GM11168 (cell line): ENCODE measurements at regions not wholly inside any gene's neighbourhood (a gene's known extent, or its start where the extent isn't known, plus 50 kb on each side); places are given as distances from the start of the nearest gene placed in this dataset.
"Not testable (repeated sequence)": the region's sequence is repeated elsewhere in the genome, so short reads cannot be mapped to it uniquely, and the experiment has no call there.

Experiments
- in situ Hi-C: fragments of 300-500 bp; cut with MboI; formaldehyde crosslinking; loops from one replicate; pipeline ENCODE4 v1.12.0; 2022; ENCODE audit warnings: low sequenced_read_pairs; ENCODE audit not compliant: unreplicated experiment

GRCh38 chr2:217016796-217017419, 157.0 kb upstream of the TNP1 start:
- in situ Hi-C loops: no loop called here

DNA sequence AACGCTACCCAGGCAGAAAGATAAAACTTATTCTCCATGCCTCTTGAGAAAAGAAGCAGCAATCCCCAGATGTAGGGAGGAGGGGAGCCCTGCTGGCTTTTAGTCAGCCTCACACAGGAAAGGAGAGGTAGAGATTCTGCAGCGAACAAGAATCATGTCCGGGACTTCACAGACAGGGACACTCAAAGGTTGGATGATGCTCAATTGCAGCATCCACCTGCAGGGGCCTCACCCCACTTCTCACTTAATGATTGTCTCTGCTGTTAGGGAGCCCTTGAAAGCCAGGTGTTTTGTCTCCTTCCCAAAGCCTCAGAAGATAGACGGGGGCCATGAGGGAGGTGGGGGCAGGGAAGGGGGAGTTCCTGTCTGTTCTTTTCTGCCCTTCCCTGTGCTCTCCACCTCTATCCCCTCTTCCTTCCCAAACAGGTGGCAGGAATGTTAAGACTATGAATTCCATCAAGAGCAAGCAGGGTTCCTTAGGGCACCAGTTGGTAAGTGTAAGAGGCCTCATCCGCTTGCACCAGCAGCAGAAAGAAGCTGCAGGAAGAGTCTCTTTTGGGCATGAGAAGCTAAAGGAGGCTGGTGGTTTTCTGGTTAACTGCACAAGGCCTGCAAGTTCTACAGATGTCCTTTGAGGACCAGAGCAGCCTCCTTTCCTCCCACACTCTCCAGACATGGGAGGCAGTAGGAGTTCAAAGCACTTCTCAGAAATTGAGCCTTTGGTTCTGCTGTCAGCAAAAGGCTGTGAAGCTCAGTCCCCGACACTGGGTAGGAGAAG, 154.7 kb upstream of the TNP1 start:
- in situ Hi-C loops: no loop called here

DNA sequence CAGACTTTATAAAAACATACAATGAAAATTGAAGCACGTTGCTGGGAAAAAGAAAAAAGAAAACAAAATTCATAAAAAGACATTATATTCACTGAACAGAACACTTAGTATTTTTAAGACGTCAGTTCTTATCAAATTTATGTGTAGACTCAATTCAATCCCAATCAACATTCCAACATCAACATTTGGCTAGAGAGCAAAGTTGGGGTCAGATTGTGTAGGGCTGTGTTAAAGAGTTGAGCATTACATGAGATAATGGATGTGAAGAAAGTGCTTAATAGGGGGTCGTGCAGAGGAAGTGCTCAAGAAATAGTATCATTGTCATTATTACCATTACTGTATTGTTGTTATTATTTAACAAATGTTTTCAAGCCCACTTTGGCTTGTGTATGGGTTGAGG, 154.1 kb upstream of the TNP1 start:
- in situ Hi-C loops: no loop called here

- in situ Hi-C loops: no loop called here
Measured at GRCh38 chr2:217011576-217011975, 151.7 kb upstream of the TNP1 start.

DNA sequence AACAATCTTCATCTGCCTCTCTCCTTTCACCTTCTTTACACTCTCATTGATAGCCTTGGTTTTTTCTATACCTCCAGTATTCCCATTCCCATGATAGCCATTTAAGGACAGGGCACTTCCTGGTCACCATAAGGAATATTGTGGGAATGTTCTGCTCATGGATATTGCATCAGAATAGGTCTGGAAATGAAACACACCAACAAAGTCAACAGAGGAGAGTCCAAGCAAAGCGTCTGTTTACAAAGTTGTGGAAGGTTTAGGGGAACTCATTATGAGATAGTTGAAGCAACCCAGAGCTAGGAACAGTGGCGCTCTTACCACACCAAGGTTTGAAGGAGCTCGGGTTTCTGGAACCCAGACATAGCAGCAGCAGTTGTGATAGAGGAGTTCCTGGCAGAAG, 150.3 kb upstream of the TNP1 start:
- in situ Hi-C loops: no loop called here

- in situ Hi-C loops: no loop called here
Measured at GRCh38 chr2:217008794-217009193, 148.9 kb upstream of the TNP1 start.

DNA sequence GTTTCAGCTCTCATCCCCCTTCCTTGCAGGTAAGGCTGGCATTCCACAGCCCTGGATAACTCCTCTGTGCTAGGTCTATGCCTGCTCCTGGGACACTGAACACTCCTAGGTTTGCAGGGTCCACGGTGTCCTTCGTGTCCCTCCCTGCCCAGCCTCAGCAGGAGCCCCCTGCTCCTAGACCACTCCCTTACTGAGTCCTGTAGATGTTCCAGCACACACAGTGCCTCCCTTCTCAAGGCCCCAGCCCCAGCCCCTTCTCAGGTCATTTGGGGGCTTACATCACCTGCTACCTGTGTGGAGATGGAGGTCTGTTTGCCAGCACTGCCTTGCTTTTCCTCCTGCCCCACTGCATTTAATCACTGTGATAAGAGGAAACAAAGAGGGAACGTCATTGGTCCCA, 146.4 kb upstream of the TNP1 start:
- in situ Hi-C loops: no loop called here

GRCh38 chr2:217004656-217005055, 144.8 kb upstream of the TNP1 start:
- in situ Hi-C loops: no loop called here

DNA sequence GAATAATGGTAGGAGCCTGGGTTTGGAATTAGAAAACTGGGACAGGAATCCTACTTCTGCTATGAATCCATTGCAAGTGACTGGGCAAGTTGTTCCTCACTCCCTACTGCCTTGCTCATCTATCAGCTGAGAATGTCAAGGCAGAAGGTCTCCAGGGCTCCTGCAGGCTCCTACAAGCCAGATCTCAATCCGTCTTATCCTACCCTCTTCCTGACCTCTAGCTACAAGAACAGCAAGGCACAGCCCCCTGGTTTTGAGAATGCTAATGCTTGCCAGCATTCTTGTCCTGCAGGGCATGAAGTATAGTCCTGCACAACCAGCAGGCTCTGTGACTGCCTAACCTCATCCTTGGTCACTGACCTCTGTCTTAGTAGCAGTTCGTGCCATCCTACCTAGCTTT, 141.9 kb upstream of the TNP1 start:
- in situ Hi-C loops: no loop called here

- in situ Hi-C loops: no loop called here
Measured at GRCh38 chr2:217000406-217000805, 140.5 kb upstream of the TNP1 start.

DNA sequence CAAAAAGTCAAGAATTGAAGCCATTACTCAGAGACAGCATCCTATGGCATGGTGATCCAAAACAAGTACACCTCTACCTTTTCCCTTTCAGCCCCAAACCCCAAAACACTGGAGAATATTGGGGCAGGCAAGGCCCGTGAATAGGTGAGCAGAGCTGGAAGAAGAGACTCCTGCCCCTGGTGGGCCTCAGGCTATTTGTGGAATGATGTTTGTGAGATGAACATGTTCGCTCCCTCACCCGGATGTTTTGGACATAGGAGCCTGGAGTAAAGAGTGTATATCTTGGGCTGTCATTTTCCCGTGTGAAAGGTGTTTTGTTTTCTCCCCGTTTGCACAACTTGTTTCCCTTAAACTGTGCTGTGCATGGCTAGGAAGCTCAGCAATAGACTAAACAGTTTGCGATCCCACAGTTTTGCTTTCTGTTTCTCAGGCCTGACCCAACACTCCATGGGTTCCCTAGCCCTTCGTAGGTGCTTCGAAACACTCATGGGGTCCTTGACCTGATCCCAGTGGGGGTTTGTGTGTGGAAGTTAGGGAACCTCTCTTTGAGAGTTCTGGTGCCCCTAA, 136.5 kb upstream of the TNP1 start:
- in situ Hi-C loops: no loop called here

DNA sequence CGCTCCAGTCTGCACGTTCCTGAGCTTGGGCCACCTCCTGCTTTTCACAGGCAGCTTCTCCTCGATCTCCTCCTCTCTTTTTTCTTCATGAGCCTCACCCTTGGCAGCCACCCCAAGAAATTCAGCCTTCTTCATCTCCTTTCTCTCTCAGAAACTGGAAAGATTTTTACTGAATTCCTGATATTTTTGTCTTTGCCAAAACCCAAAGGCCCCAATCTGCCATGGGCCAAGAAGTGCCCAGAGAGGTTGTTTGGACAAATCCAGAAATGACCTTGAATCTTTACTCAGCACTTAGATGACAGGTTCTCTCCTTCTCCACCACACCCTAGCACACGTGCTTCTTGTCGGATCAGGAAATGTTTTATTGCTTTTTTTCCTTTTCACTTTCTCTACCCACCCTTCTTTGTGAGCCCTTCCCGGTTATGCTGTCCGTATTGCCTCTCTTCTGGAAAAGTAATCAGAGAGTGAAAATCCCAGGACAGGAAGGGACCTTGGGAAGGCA, 134.5 kb upstream of the TNP1 start:
- in situ Hi-C loops: no loop called here

GRCh38 chr2:216992056-216992675, 132.3 kb upstream of the TNP1 start:
- in situ Hi-C loops: no loop called here

DNA sequence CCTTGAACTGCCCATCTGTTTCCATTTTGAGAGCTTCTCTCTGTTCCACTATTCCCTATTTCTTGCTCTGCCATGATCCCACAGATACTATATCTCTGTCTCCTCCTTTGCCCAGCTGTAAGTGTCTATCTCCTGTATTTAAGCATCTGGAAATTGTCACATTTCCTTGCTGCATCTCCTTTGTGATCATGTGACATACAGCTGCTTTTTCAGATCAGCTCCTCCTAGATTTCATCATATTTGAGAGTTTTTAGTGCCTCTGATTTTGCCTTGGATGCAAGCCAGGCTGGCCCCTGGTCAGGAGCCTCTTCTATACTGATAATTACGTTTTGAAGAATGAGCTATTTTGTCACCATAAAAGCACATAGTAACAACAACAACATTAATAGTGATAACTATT, 131.7 kb upstream of the TNP1 start:
- in situ Hi-C loops: no loop called here

GRCh38 chr2:216989340-216990129, 129.7 kb upstream of the TNP1 start:
- in situ Hi-C loops: no loop called here

DNA sequence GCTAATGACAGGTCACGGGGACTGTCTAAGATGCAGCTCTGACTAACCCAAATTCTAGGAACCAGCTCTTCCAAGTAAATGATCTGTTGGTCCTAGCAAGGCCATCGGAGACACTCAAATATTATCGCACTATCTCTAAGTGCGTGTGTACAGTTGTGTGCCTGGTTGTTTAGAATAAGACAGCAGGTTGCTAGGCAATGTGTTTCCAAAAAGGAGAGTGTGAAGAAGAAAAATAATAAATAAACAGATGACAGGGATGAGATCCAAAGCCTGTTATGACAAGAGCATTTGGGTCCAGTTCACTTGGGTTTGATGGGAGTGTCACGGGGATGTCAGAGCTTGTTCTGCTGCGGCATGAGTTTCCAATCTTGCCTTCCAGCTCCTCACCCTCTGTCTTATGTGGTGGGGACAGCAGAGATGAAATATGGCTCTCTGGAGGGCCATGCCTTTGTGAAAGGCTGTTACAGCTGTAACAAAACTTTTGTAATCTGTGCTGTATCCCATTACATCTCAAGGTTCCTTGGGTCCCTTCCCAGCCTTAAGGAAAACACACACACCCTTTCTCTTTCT, 127.5 kb upstream of the TNP1 start:
- in situ Hi-C loops: no loop called here

GRCh38 chr2:216985658-216986141, 125.8 kb upstream of the TNP1 start:
- in situ Hi-C loops: no loop called here

- in situ Hi-C loops: no loop called here
Measured at GRCh38 chr2:216984937-216985336, 125.1 kb upstream of the TNP1 start.

DNA sequence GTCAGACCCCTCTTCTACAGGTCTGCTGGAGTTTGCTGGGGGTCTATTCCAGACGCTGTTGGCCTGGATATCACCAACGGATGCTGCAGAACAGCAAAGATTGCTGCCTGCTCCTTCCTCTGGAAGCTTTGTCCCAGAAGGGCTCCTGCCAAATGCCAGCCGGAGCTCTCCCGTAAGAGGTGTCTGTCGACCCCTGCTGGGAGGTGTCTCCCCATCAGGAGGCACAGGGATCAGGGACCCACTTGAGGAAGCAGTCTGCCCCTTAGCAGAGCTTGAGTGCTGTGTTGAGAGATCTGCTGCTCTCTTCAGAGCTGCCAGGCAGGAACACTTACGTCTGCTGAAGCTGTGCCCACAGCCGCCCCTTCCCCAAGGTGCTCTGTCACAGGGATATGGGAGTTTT, 122.1 kb upstream of the TNP1 start:
- in situ Hi-C loops: not testable (repeated sequence)

GRCh38 chr2:216980510-216980909, 120.6 kb upstream of the TNP1 start:
- in situ Hi-C loops: not testable (repeated sequence)
